ENCODE measurements at regions not wholly inside any gene's neighbourhood (a gene's known extent, or its start where the extent isn't known, plus 50 kb on each side); places are given as distances from the start of the nearest gene placed in this dataset.
"Not testable (repeated sequence)": the region's sequence is repeated elsewhere in the genome, so short reads cannot be mapped to it uniquely, and the experiment has no call there.

DNA sequence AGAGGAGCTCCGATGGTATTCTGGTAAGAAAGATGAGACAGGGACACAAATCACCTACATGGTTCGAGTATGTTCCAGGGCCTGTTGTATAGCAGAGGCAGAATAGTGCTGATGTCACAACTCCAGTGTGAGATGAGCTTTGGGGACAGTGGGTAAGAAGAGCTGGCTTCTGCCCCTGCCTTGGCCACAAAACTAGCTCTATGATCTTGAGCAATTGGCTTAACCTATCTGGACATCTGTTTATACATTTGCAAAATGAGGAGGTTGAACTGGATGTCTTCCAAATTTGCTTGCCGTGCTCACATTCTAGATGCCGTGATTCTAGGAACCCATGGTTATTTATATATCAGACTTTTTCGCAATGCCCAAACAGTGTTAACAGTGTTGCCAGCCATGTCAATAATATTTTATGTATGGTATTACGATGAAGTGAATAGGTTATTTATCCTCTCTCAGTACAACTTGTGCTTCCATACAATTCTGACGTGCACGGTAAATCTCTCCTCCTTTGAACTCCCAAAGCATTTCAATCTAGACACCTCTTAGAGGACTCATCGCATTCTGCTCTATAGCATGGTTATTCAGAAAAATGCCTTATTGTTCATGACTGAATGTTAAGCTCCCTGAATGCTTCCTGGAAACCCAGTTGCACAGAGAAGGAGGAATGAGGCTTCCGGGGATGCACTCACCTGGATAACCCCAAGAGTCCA is 316.0 kb downstream of the FOXO1 start:
- no peak overlapping the region for H3K4me3 Mint-ChIP-seq
- peaks cover 5% of the 10 kb centered on the region for H3K4me1 Mint-ChIP-seq
- H3K9me3 Mint-ChIP-seq = no peaks in the 10 kb centered on the region
- H3K36me3 Mint-ChIP-seq (ENCODE audit: low read depth) = no peaks in the 10 kb centered on the region
- H3K27ac Mint-ChIP-seq = no peak overlapping the region
- no peaks in the 10 kb centered on the region for H3K27me3 Mint-ChIP-seq
- intact Hi-C loops (cut with micrococcal nuclease) = no loop called here
- DNase-seq = no peak

DNA sequence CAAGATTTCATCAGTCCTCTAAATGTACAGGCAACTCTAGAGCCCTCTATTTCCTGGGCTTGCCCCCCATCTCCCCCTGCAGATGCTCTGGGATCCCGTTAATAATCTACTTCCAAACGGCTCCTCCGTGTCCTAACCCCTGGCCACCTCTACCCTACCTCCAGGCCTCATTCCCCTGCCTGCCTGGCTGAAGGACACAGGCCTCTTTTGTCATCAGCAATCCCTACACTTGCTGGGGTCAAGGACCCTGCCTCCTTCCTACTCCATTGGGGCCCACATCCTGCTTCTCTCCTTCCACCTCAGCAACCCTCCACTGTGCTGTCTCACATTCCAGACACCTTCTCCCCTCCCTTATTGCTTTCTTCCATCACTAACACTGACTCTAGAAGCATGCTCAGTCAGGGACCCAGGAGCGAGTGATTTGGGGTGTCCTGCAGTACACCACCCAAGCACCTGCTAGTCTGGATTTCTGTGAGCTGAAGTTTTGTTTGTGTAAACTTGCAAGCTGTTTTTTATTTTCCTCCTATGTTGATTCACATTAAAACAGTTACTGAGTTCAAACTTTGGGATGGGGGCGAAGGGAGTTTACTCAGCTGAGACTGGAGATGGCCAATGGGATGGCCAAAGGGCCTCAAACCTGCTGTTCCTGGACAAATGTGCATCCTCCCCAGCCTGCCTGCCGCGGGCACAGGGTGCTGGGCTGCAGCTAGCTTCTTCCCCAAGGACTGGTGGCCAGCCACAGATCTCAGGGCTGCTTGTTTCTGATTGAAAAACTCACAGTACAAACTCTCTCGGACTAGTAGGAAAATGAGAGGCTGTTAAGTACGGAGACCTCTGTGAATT is 314.7 kb downstream of the FOXO1 start:
- H3K4me3 Mint-ChIP-seq = no peak overlapping the region
- no peak overlapping the region for H3K27ac Mint-ChIP-seq
- peaks cover 6% of the 10 kb centered on the region for H3K4me1 Mint-ChIP-seq
- intact Hi-C loops (cut with micrococcal nuclease) = no loop called here
- H3K27me3 Mint-ChIP-seq = no peaks in the 10 kb centered on the region
- no peaks in the 10 kb centered on the region for H3K9me3 Mint-ChIP-seq
- no peaks in the 10 kb centered on the region for H3K36me3 Mint-ChIP-seq (ENCODE audit: low read depth)
- no peak for DNase-seq

DNA sequence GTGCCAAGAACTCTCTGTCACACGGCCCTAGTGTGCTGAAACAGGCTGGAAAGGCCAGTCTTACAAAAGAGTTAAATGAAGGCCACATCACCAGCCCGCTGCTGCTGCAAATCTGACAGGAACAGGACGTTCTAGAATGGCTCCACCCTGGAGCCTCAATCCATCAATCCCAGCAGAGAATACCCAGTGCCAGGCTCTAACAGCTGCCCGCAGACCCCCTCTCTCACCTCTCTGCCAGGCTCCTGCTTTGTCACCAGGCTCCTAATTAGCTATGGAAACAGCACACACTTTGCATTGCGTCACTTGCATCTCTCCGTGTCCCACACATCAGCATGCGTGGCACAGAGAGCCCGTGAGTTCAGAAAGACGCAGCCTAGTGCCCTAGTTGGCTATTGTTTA is 314.1 kb downstream of the FOXO1 start:
- intact Hi-C loops (cut with micrococcal nuclease) = no loop called here
- Mint-ChIP-seq H3K36me3 (ENCODE audit: low read depth) (no peaks in the 10 kb centered on the region), H3K27ac (no peak overlapping the region), H3K4me3 (no peak overlapping the region), H3K9me3 (no peaks in the 10 kb centered on the region), H3K4me1 (peaks cover 6% of the 10 kb centered on the region), H3K27me3 (no peaks in the 10 kb centered on the region)
- DNase-seq = no peak

DNA sequence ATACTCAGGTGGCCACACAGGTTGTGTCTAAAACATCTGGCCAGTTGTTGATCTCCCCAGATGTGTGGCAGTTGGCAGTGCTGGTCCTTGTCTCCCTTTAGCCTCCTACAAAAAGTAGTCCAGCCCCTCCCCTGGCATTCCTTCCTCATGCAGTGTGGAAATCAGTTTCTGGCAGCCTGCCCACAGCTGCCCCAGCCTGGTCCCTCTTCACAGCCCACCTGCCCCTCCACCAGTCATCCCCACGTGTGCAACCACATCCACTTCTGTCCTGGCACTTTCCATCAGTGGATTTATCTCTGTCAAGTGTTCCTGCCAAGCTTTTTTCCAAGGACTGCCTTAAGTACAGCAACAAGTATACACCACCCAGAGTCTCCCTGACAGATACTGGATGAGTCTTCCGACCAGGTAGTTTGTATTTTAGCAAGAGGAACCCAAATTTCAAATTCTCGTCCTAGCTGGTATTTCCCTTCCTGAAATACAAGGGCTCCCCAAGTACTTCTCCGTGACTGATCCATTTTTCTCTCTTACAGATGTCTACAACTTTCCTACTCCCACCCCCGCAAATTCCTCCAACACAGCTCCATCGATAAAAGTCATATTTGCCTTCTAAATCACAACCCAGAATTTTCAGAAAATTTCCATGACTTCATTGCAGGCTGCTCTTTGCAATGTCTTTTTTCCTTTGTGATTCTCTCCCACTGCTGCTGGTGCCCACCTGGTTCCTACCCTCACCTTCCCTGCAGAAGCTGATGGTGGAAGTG is 313.5 kb downstream of the FOXO1 start:
- no peaks in the 10 kb centered on the region for H3K9me3 Mint-ChIP-seq
- intact Hi-C loops (cut with micrococcal nuclease) = no loop called here

DNA sequence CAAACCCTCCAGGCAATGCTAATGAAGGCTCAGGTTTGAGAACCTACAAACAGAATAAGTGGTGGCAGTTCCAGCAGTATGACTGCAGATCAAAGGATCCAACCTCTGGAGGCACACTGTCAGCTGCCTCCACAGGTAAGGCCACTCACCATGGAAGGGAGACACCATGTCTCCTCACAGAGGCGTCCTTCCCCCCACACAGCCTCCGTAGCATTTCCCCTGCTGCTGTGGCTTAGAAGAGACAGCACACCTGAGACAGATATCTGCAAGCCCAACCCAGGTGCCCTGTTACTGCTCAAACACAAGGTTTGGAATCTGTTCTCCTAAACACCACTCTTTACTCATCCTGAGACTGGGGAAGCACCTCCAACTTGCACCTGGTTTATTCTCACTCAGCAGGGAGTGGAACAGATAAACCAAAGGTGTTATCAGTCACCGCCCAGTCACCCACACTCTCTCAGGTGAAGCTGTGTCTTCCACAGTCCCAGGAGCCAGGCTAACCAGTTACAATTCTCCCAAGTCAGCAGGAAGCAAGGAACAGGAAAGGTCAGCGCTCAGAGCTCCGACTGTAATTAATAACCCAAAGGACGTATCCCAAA is 311.2 kb downstream of the FOXO1 start:
- Mint-ChIP-seq H3K27ac (no peak overlapping the region), H3K4me3 (no peak overlapping the region), H3K9me3 (no peaks in the 10 kb centered on the region), H3K36me3 (ENCODE audit: low read depth) (no peaks in the 10 kb centered on the region), H3K4me1 (peaks cover 6% of the 10 kb centered on the region), H3K27me3 (no peaks in the 10 kb centered on the region)
- intact Hi-C loops (cut with micrococcal nuclease) = no loop called here
- DNase-seq = no peak

More for the DNA sequence above, 313.5 kb downstream of the FOXO1 start:
- Mint-ChIP-seq H3K36me3 (ENCODE audit: low read depth) (no peaks in the 10 kb centered on the region), H3K4me1 (peaks cover 6% of the 10 kb centered on the region), H3K27me3 (no peaks in the 10 kb centered on the region), H3K4me3 (no peak overlapping the region), H3K27ac (no peak overlapping the region)
- no peak for DNase-seq

DNA sequence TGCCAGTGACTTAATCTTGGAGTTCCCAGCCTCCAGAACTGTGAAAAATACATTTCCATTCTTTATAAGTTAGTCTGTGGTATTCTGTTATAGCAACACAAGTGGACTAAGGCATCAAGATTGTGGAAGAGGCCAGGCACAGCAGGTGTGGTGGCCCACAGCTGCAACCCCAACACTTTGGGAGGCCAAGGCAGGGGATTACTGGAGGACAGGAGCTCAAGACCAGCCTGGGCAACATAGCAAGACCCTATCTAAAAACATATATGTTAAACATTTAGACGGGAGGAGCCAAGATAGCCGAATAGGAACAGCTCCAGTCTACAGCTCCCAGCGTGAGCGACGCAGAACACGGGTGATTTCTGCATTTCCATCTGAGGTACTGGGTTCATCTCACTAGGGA is 310.4 kb downstream of the FOXO1 start:
- H3K36me3 Mint-ChIP-seq (ENCODE audit: low read depth) = no peaks in the 10 kb centered on the region

DNA sequence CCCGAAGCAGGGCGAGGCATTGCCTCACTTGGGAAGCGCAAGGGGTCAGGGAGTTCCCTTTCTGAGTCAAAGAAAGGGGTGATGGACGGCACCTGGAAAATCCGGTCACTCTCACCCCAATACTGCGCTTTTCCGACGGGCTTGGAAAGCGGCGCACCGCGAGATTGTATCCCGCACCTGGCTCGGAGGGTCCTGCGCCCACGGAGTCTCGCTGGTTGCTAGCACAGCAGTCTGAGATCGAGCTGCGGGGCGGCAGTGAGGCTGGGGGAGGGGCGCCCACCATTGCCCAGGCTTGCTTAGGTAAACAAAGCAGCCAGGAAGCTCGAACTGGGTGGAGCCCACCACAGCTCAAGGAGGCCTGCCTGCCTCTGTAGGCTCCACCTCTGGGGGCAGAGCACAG is 310.0 kb downstream of the FOXO1 start:
- H3K27me3 Mint-ChIP-seq; H3K27ac Mint-ChIP-seq; H3K36me3 Mint-ChIP-seq (ENCODE audit: low read depth); H3K9me3 Mint-ChIP-seq; intact Hi-C loops (cut with micrococcal nuclease); DNase-seq; H3K4me1 Mint-ChIP-seq; H3K4me3 Mint-ChIP-seq: not testable (repeated sequence)

More for the DNA sequence above, 310.4 kb downstream of the FOXO1 start:
- Mint-ChIP-seq H3K27ac (no peak overlapping the region), H3K9me3 (no peaks in the 10 kb centered on the region), H3K27me3 (no peaks in the 10 kb centered on the region), H3K4me1 (peaks cover 6% of the 10 kb centered on the region), H3K4me3 (no peak overlapping the region)
- intact Hi-C loops (cut with micrococcal nuclease) = no loop called here
- no peak for DNase-seq

DNA sequence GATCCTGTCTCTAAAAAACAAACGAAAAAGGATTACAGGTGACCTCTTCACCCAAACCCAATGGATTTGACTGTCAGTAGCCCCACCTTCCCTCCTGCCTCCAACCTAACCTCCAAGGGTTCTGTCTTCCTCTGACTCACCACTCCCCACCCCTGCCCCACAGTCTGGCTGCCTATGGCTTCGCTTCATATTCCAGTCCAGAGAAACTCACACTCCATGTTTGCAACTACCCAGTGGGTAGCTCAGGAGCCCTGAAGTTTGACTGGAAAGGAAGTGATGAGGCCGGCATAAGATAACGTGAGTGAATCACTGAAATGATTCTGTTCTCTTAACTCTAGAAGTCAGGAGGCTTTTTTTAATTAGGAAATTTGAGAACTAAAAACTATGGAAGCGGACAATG is 303.9 kb downstream of the FOXO1 start:
- Mint-ChIP-seq H3K36me3 (ENCODE audit: low read depth) (peaks cover 2% of the 10 kb centered on the region), H3K27me3 (no peaks in the 10 kb centered on the region), H3K9me3 (peaks cover 6% of the 10 kb centered on the region), H3K4me3 (no peak overlapping the region), H3K4me1 (peaks cover 12% of the 10 kb centered on the region), H3K27ac (no peak overlapping the region)
- DNase-seq = no peak
- intact Hi-C loops (cut with micrococcal nuclease) = no loop called here

DNA sequence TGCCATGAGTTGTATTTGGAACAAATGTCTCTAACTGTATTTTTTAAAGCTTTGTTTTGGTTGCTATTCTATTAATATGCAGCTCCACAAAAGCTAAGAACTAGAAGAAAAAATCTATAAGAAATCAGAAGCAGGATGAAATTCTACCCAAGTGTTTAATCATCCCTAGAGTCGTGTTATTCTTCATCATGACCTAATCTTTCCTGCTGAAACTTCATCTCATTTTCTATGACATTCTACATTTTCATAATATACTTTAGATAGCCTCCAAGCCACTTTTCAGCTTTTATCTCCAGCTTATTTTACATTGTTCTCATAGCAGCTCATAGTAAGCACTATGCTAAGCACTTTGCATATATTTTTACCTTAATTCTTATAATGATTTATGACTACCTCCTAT is 302.8 kb downstream of the FOXO1 start:
- Mint-ChIP-seq H3K4me3 (no peak overlapping the region), H3K36me3 (ENCODE audit: low read depth) (peaks cover 2% of the 10 kb centered on the region), H3K27ac (no peak overlapping the region), H3K4me1 (peaks cover 12% of the 10 kb centered on the region), H3K27me3 (no peaks in the 10 kb centered on the region), H3K9me3 (peaks cover 6% of the 10 kb centered on the region)
- intact Hi-C loops (cut with micrococcal nuclease) = no loop called here
- DNase-seq = no peak

DNA sequence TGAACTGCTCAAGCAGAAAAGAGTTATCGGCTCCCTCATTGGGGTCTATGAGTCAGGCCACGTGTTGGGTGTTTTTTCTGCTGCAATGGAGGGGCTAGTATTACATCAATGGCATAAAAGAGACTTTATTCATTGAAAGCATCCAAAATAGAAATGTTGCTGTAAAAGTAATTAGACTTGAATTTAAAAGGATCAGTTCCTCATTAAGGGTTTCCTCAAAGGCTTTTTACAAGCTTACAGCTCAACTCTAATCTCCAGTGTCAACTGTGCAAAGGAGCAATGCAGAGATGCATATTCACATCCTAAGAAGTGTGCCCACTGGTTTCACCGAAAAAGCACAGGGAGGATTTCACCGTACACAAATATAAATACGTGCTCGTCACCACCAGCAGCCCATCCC is 300.3 kb downstream of the FOXO1 start:
- Mint-ChIP-seq H3K9me3 (peaks cover 6% of the 10 kb centered on the region), H3K4me1 (peaks cover 28% of the 10 kb centered on the region), H3K27me3 (no peaks in the 10 kb centered on the region), H3K36me3 (ENCODE audit: low read depth) (peaks cover 7% of the 10 kb centered on the region), H3K27ac (no peak overlapping the region), H3K4me3 (no peak overlapping the region)
- intact Hi-C loops (cut with micrococcal nuclease) = no loop called here
- no peak for DNase-seq

DNA sequence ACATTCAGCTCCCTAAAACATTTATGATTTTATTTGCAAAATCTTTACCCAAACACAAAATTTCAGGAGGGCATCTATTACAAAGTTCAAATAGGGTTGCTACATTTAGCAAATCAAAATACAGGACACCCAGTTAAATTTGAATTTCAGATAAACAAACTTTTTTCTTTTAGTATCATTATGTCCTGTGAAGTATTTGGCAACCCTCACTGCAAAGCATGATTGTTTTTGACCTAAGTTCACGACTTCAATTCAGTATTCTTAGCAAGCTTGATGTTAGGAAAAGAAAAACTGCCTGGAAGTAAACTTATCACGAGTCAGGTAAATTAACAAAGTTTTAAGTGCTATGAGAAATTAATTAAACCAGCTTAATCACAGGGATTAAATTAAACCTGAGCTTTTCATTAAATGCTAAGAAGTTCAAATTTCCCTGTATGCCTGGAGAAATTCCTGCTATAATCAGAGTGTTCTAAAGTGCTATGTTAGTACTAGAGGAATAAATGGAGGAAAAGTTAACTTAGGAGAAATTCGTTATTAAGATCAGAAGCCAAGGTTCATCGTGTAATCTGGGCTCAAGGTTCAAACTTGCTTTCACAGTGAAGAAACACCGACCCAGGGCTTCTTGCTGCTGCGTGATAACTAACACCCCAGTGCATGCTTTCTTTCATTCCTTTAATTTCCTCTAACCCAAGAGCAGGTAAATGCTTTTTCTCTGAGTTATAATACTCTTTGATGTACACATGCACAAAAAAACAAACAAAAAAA is 298.1 kb downstream of the FOXO1 start:
- H3K36me3 Mint-ChIP-seq (ENCODE audit: low read depth) = peaks cover 4% of the 10 kb centered on the region
- H3K4me3 Mint-ChIP-seq = no peak overlapping the region
- intact Hi-C loops (cut with micrococcal nuclease) = no loop called here
- DNase-seq = no peak
- H3K27ac Mint-ChIP-seq = no peak overlapping the region
- peaks cover 38% of the 10 kb centered on the region for H3K4me1 Mint-ChIP-seq
- no peaks in the 10 kb centered on the region for H3K27me3 Mint-ChIP-seq
- peaks cover under 1% of the 10 kb centered on the region for H3K9me3 Mint-ChIP-seq

DNA sequence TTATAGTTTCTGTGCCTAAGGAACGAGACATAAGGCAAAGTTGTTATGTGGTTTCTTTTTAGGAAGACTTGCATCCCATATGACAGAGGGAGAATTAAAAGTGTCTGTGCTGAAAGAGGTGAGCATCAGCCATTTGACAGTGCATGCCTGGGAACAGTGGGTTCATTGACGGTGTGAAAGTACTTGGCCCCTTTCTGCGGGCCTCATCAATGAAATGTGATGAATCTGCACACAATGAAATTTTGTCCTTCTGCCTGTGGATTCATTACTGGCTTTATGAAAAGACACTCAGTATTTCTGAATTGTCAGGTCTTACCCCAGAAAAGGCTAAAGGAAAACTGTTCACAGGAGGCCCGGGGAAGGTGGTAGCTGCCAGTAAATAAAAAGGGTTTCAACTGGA is 295.8 kb downstream of the FOXO1 start:
- Mint-ChIP-seq H3K36me3 (ENCODE audit: low read depth) (peaks cover 10% of the 10 kb centered on the region), H3K4me3 (peak overlapping the region; percentile 62), H3K9me3 (peaks cover 5% of the 10 kb centered on the region), H3K27me3 (no peaks in the 10 kb centered on the region), H3K27ac (peak overlapping the region; percentile 54), H3K4me1 (peaks cover 39% of the 10 kb centered on the region)
- no peak for DNase-seq
- intact Hi-C loops (cut with micrococcal nuclease) = loop anchor here (2.0 to 5.0 kb wide), 4 partner anchors 53 to 593 kb away; no protein-coding TSS in a partner anchor

DNA sequence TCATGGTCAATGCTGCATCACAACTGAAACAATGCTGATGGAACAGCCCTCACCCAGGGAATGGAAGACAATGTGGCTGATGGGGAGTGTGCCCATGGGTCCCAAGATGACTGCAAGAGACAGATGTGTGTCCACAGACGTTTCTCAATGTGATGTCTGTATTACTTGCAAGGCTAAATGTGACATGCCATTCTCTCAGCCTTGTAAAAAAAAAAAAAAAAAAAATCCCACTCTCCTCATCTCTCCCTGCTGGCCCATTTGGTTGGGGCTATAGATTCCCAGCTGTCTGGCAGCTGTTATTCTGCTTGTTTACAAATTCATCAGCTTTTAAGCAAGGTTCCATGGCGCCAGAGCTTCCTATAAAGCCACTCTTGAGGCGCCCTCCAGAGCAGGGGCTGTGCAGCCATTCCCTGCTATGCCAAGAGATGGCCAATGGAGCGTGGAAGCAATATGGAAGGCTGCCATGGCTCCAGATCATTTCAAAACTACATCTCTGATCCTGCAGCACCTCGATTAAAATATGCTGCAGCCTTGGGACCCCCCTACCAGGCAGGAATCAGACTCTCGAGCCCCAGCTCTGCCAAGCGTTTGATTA is 294.8 kb downstream of the FOXO1 start:
- H3K4me3 Mint-ChIP-seq = peak overlapping the region; percentile 62

More for the DNA sequence above, 294.8 kb downstream of the FOXO1 start:
- no peaks in the 10 kb centered on the region for H3K27me3 Mint-ChIP-seq
- no peak for DNase-seq
- peaks cover 10% of the 10 kb centered on the region for H3K36me3 Mint-ChIP-seq (ENCODE audit: low read depth)
- peaks cover 39% of the 10 kb centered on the region for H3K4me1 Mint-ChIP-seq
- H3K9me3 Mint-ChIP-seq = peaks cover 5% of the 10 kb centered on the region
- intact Hi-C loops (cut with micrococcal nuclease) = loop anchor here (2.0 to 5.0 kb wide), 5 partner anchors 17 to 594 kb away; no protein-coding TSS in a partner anchor
- peak overlapping the region; percentile 54 for H3K27ac Mint-ChIP-seq

All from activated CD4-positive, alpha-beta T cell treated with anti-CD3 and anti-CD28 coated beads, Interleukin-2, amount 10 ng/mL, durations not matched to agents 24 days and 14 days (primary cell).